ENCODE measurements at regions not wholly inside any gene's neighbourhood (a gene's known extent, or its start where the extent isn't known, plus 50 kb on each side); places are given as distances from the start of the nearest gene placed in this dataset.

GRCh38 chr16:61074324-61074723 is 961.9 kb downstream of the CDH8 start:
- TF ChIP-seq TCF12 (IDR thresholded peaks at IDR 0.05; ENCODE audit: low read depth) (no peak), TEAD4 (IDR thresholded peaks at IDR 0.05) (no peak), MAX (IDR thresholded peaks at IDR 0.05) (no peak), REST (IDR thresholded peaks at IDR 0.05; ENCODE audit: low read depth) (no peak)

- TF ChIP-seq TCF12 (IDR thresholded peaks at IDR 0.05; ENCODE audit: low read depth), result no peak
- TF ChIP-seq CREB1 (IDR thresholded peaks at IDR 0.05; ENCODE audit: low read depth), result no peak
- no peak for TF ChIP-seq TEAD4 (IDR thresholded peaks at IDR 0.05)
- no peak for TF ChIP-seq EP300 (IDR thresholded peaks at IDR 0.05; ENCODE audit: borderline replicate concordance)
- no peak for TF ChIP-seq EGR1 (IDR thresholded peaks at IDR 0.05)
- TF ChIP-seq FOXM1 (IDR thresholded peaks at IDR 0.05; ENCODE audit: borderline replicate concordance, low read depth), result no peak
- TF ChIP-seq TAF1 (IDR thresholded peaks at IDR 0.05; ENCODE audit: low read depth), result no peak
- TF ChIP-seq MAX (IDR thresholded peaks at IDR 0.05), result no peak
- no peak for TF ChIP-seq YY1 (IDR thresholded peaks at IDR 0.05; ENCODE audit: low read depth)
- no peak for TF ChIP-seq CEBPB (IDR thresholded peaks at IDR 0.05)
- no peak for TF ChIP-seq USF1 (IDR thresholded peaks at IDR 0.05)
- TF ChIP-seq REST (IDR thresholded peaks at IDR 0.05; ENCODE audit: low read depth), result no peak
- no peak for TF ChIP-seq ZBTB7A (IDR thresholded peaks at IDR 0.05; ENCODE audit: low read depth)
- no peak for TF ChIP-seq RAD21 (IDR thresholded peaks at IDR 0.05; ENCODE audit: low read depth)
- TF ChIP-seq NFIC (IDR thresholded peaks at IDR 0.05), result no peak
Observed at GRCh38 chr16:61057635-61058034, 978.6 kb downstream of the CDH8 start.

GRCh38 chr16:61050547-61050946 is 985.7 kb downstream of the CDH8 start:
- TF ChIP-seq REST (IDR thresholded peaks at IDR 0.05; ENCODE audit: low read depth) (no peak), USF1 (IDR thresholded peaks at IDR 0.05) (no peak), TEAD4 (IDR thresholded peaks at IDR 0.05) (no peak), RAD21 (IDR thresholded peaks at IDR 0.05; ENCODE audit: low read depth) (no peak), ZBTB7A (IDR thresholded peaks at IDR 0.05; ENCODE audit: low read depth) (no peak), TCF12 (IDR thresholded peaks at IDR 0.05; ENCODE audit: low read depth) (no peak), NFIC (IDR thresholded peaks at IDR 0.05) (no peak), EGR1 (IDR thresholded peaks at IDR 0.05) (no peak)

GRCh38 chr16:61045931-61046330 is 990.3 kb downstream of the CDH8 start:
- no peak for TF ChIP-seq REST (IDR thresholded peaks at IDR 0.05; ENCODE audit: low read depth)
- no peak for TF ChIP-seq TAF1 (IDR thresholded peaks at IDR 0.05; ENCODE audit: low read depth)
- TF ChIP-seq CEBPB (IDR thresholded peaks at IDR 0.05), result no peak
- no peak for TF ChIP-seq USF1 (IDR thresholded peaks at IDR 0.05)
- no peak for TF ChIP-seq FOXM1 (IDR thresholded peaks at IDR 0.05; ENCODE audit: borderline replicate concordance, low read depth)
- TF ChIP-seq CREB1 (IDR thresholded peaks at IDR 0.05; ENCODE audit: low read depth), result no peak
- no peak for TF ChIP-seq TCF12 (IDR thresholded peaks at IDR 0.05; ENCODE audit: low read depth)
- TF ChIP-seq EP300 (IDR thresholded peaks at IDR 0.05; ENCODE audit: borderline replicate concordance), result no peak
- TF ChIP-seq NFIC (IDR thresholded peaks at IDR 0.05), result no peak
- TF ChIP-seq YY1 (IDR thresholded peaks at IDR 0.05; ENCODE audit: low read depth), result no peak
- no peak for TF ChIP-seq EGR1 (IDR thresholded peaks at IDR 0.05)
- TF ChIP-seq RAD21 (IDR thresholded peaks at IDR 0.05; ENCODE audit: low read depth), result no peak
- TF ChIP-seq MAX (IDR thresholded peaks at IDR 0.05), result no peak
